Adrenal gland (tissue), 5 donors: ENCODE measurements at regions not wholly inside any gene's neighbourhood (a gene's known extent, or its start where the extent isn't known, plus 50 kb on each side); places are given as distances from the start of the nearest gene placed in this dataset.

Experiments
- POLR2A ChIP-seq, 2 donors: fragments of 450-650 bp; IDR thresholded peaks; one replicate each; pipeline ENCODE4 v1.6.1; 2017; ENCODE audit warnings: antibody characterized with exemption in 2 of 2, mild to moderate bottlenecking in 2 of 2, moderate library complexity in 1 of 2
- TF ChIP-seq, protein P1 (sequence below), 6 experiments: fragments of 450-650 bp in 4 of 6; fragments of 200-600 bp in 2 of 6; sonication (generic) in 1 of 6; IDR thresholded peaks; 1 replicate in 5 of 6; 2 replicates in 1 of 6; pipeline versions ENCODE4 v1.5.1 to v1.8.0; 2016 to 2021; ENCODE audit warnings: antibody characterized with exemption in 6 of 6, mild to moderate bottlenecking in 2 of 6, moderate library complexity in 1 of 6
- donor health status: DM: no; HTN: no; CAD: no.

DNA sequence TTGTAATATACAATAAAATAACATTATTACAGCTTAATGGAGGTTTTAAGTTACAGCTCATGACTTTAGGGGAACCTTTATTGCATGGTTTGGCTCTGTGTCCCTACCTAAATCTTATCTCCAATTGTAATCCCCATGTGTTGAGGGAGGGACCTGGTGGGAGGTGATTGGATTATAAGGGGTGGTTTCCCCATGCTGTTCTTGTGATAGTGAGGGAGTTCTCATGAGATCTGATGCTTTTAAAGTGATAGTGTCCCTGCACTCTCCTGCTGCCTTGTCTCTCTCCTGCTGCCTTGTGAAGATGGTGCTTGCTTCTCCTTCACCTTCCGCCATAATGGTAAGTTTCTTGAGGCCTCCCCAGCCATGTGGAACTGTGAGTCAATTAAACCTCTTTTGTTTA is 132.1 kb upstream of the SYT1 start:
- TF ChIP-seq, protein P1, sequence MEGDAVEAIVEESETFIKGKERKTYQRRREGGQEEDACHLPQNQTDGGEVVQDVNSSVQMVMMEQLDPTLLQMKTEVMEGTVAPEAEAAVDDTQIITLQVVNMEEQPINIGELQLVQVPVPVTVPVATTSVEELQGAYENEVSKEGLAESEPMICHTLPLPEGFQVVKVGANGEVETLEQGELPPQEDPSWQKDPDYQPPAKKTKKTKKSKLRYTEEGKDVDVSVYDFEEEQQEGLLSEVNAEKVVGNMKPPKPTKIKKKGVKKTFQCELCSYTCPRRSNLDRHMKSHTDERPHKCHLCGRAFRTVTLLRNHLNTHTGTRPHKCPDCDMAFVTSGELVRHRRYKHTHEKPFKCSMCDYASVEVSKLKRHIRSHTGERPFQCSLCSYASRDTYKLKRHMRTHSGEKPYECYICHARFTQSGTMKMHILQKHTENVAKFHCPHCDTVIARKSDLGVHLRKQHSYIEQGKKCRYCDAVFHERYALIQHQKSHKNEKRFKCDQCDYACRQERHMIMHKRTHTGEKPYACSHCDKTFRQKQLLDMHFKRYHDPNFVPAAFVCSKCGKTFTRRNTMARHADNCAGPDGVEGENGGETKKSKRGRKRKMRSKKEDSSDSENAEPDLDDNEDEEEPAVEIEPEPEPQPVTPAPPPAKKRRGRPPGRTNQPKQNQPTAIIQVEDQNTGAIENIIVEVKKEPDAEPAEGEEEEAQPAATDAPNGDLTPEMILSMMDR (IDR thresholded peaks at IDR 0.05), result no peak
- TF ChIP-seq POLR2A (IDR thresholded peaks at IDR 0.05), result no peak
